Trophoblast cell (in vitro differentiated cells and primary cell): ENCODE measurements at regions not wholly inside any gene's neighbourhood (a gene's known extent, or its start where the extent isn't known, plus 50 kb on each side); places are given as distances from the start of the nearest gene placed in this dataset.
"Not testable (repeated sequence)": the region's sequence is repeated elsewhere in the genome, so short reads cannot be mapped to it uniquely, and the experiment has no call there.

Experiments
- DNase-seq, 2 donors: peaks; one replicate each; pipeline ENCODE4 v3.0.0-alpha.2; 2016
- H2AFZ ChIP-seq: 2 replicates; pipeline ENCODE4 v1.6.1; 2013; ENCODE audit warnings: low read length, moderate library complexity, mild to moderate bottlenecking; ENCODE audit not compliant: insufficient read depth, poor library complexity
- H2AK5ac ChIP-seq: 2 replicates; pipeline ENCODE4 v1.6.1; 2013; ENCODE audit warnings: mild to moderate bottlenecking, low read length
- H2BK120ac ChIP-seq: 2 replicates; pipeline ENCODE4 v1.6.1; 2013; ENCODE audit warnings: low read length, mild to moderate bottlenecking, moderate library complexity; ENCODE audit not compliant: insufficient read depth, poor library complexity
- H2BK12ac ChIP-seq: 2 replicates; pipeline ENCODE4 v1.6.1; 2013; ENCODE audit warnings: mild to moderate bottlenecking, low read length, moderate library complexity
- H2BK5ac ChIP-seq: 2 replicates; pipeline ENCODE4 v1.6.1; 2013; ENCODE audit warnings: low read length, low read depth, moderate library complexity, mild to moderate bottlenecking; ENCODE audit not compliant: poor library complexity
- H3K14ac ChIP-seq: 2 replicates; pipeline ENCODE4 v1.6.1; 2013; ENCODE audit warnings: mild to moderate bottlenecking, low read length
- H3K18ac ChIP-seq: 2 replicates; pipeline ENCODE4 v1.6.1; 2013; ENCODE audit warnings: mild to moderate bottlenecking, low read length
- H3K23ac ChIP-seq: 2 replicates; pipeline ENCODE4 v1.6.1; 2013; ENCODE audit warnings: low read length
- H3K27ac ChIP-seq: 2 replicates; pipeline ENCODE4 v1.5.1; 2013; ENCODE audit warnings: low read depth, mild to moderate bottlenecking, inconsistent platforms, low read length, moderate library complexity
- H3K27me3 ChIP-seq: 2 replicates; pipeline ENCODE4 v1.6.1; 2013; ENCODE audit warnings: inconsistent platforms, mild to moderate bottlenecking, low read length, moderate library complexity; ENCODE audit not compliant: insufficient read depth
- H3K36me3 ChIP-seq, 2 experiments: 1 replicate in 1 of 2; 2 replicates in 1 of 2; pipeline ENCODE4 v1.6.1; 2013; ENCODE audit warnings: low read length in 2 of 2, mild to moderate bottlenecking in 2 of 2, moderate library complexity in 1 of 2; ENCODE audit not compliant: insufficient read depth in 2 of 2, control insufficient read depth in 1 of 2
- H3K4ac ChIP-seq: 2 replicates; pipeline ENCODE4 v1.6.1; 2013; ENCODE audit warnings: low read depth, mild to moderate bottlenecking, low read length, moderate library complexity
- H3K4me1 ChIP-seq, 2 experiments: 1 replicate in 1 of 2; 2 replicates in 1 of 2; pipeline ENCODE4 v1.6.1; 2013; ENCODE audit warnings: low read length in 2 of 2, mild to moderate bottlenecking in 2 of 2, moderate library complexity in 1 of 2; ENCODE audit not compliant: insufficient read depth in 2 of 2, control insufficient read depth in 1 of 2
- H3K4me2 ChIP-seq: 2 replicates; pipeline ENCODE4 v1.6.1; 2013; ENCODE audit warnings: inconsistent platforms, mild to moderate bottlenecking, low read length, moderate library complexity
- H3K4me3 ChIP-seq: 2 replicates; pipeline ENCODE4 v1.5.1; 2013; ENCODE audit warnings: mild to moderate bottlenecking, low read depth, low read length, inconsistent platforms
- H3K79me1 ChIP-seq: one replicate; pipeline ENCODE4 v1.6.1; 2013; ENCODE audit warnings: low read length
- H3K79me2 ChIP-seq: 2 replicates; pipeline ENCODE4 v1.6.1; 2013; ENCODE audit warnings: low read length, mild to moderate bottlenecking; ENCODE audit not compliant: control insufficient read depth, insufficient read depth, poor library complexity
- H3K9ac ChIP-seq: 2 replicates; pipeline ENCODE4 v1.6.1; 2013; ENCODE audit warnings: mild to moderate bottlenecking, low read length
- H3K9me3 ChIP-seq: 2 replicates; pipeline ENCODE4 v1.6.1; 2013; ENCODE audit warnings: low read depth, mild to moderate bottlenecking, control low read depth, inconsistent platforms, low read length; ENCODE audit not compliant: insufficient read depth
- H4K12ac ChIP-seq: 2 replicates; pipeline ENCODE4 v1.6.1; 2013; ENCODE audit warnings: low read depth, mild to moderate bottlenecking, low read length, moderate library complexity
- H4K8ac ChIP-seq: 2 replicates; pipeline ENCODE4 v1.6.1; 2013; ENCODE audit warnings: low read depth, mild to moderate bottlenecking, low read length, moderate library complexity
- H4K91ac ChIP-seq: one replicate; pipeline ENCODE4 v1.6.1; 2013; ENCODE audit warnings: low read depth, mild to moderate bottlenecking, low read length, moderate library complexity
- WGBS: extraction: QIAGEN DNeasy Blood & Tissue Kit; methylation state at CpG from one replicate; pipeline ENCODE4 v1.1.7; 2013; ENCODE audit warnings: missing lambda C conversion rate; ENCODE audit not compliant: insufficient read length, insufficient coverage; ENCODE audit errors: extremely low coverage; 5-methylcytosine and 5-hydroxymethylcytosine counted together

DNA sequence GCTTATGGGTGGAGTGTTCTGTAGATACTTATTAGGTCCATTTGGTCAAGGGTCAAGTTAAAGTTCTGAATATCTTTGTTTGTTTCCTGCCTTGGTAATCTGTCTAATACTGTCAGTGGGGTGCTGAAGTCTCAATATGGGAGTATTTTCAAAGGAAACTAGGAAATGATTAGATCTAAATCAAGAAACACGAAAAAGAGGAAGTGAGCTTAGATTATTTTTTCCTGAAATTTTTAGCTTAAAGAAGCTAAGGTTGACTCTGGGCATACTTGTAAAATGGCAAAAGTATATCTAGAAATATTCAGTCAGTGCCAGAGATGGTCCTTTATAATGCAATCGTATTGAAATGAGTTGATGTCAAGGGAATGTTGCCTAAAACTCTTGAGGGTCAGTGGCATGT is 313.5 kb downstream of the ICE1 start:
- H2AK5ac ChIP-seq, result no peak overlapping the region
- no CpG with 5 or more reads among the region's 2 CpGs for WGBS
- DNase-seq, result no peak

DNA sequence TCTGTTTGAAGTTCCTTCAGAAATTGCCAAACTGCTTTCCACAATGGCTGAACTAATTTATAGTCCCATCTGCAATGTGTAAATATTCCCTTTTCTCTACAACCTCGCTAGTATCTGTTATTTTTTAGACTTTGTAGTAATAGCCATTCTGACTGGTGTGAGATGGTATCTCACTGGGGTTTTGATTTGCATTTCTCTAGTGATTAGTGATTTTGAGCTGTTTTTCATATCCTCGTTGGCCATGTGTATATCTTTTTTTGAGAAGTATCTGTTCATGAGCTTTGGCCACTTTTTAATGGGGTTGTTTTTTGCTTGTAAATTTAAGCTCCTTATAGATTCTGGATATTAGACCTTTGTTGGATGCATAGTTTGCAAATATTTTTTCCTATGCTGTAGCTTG is 310.6 kb downstream of the ICE1 start:
- H2BK120ac ChIP-seq, H2BK12ac ChIP-seq, H3K36me3 ChIP-seq, H3K9me3 ChIP-seq, H3K9ac ChIP-seq, H2AK5ac ChIP-seq, H3K27ac ChIP-seq, H3K4me3 ChIP-seq, H2AFZ ChIP-seq, H3K14ac ChIP-seq, H3K23ac ChIP-seq, H3K27me3 ChIP-seq, H3K79me2 ChIP-seq, H3K4me2 ChIP-seq, DNase-seq, H4K12ac ChIP-seq, H3K79me1 ChIP-seq, H2BK5ac ChIP-seq, H4K8ac ChIP-seq, H3K18ac ChIP-seq, H4K91ac ChIP-seq, H3K4me1 ChIP-seq, H3K4ac ChIP-seq: not testable (repeated sequence)
- WGBS, result no CpG with 5 or more reads among the region's 2 CpGs

More for the DNA sequence above, 313.5 kb downstream of the ICE1 start:
- Histone ChIP-seq H2BK12ac (no peak overlapping the region), H3K36me3 (no peaks in the 10 kb centered on the region), H3K4me1 (no peaks in the 10 kb centered on the region), H3K4me3 (no peak overlapping the region), H3K27me3 (no peaks in the 10 kb centered on the region), H3K14ac (no peak overlapping the region), H4K91ac (no peak overlapping the region), H3K9ac (no peak overlapping the region), H4K12ac (no peak overlapping the region), H3K23ac (no peak overlapping the region), H4K8ac (no peak overlapping the region), H3K18ac (no peak overlapping the region), H3K4ac (no peak overlapping the region), H3K27ac (no peak overlapping the region), H3K79me1 (no peaks in the 10 kb centered on the region), H3K79me2 (no peaks in the 10 kb centered on the region), H2AFZ (no peak overlapping the region), H3K9me3 (no peaks in the 10 kb centered on the region), H2BK5ac (no peak overlapping the region), H3K4me2 (no peak overlapping the region), H2BK120ac (no peak overlapping the region)

DNA sequence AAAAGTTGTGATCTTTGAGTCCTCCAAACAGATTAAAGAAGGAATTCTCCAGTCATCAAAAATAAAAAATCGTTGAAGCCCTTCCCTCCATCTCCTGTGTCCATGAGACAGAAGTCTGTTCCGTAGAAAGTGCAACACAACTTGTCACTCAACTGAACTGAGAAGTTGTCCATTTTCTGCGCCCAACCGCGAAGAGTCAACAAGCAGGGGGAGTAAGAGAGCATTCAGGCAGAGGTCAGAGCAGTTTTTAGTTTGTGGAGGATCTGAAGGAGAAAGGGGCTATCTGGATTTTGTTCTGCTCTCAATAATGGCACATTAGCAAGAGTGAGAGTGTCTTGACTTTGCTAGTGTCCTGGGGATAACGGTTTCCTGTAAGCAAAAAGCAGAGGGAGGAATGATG is 303.9 kb downstream of the ICE1 start:
- Histone ChIP-seq H3K27me3 (no peaks in the 10 kb centered on the region), H2BK5ac (no peak overlapping the region), H2BK120ac (no peak overlapping the region), H4K91ac (no peak overlapping the region), H3K4me2 (no peak overlapping the region), H3K4ac (no peak overlapping the region), H3K23ac (no peak overlapping the region), H2AK5ac (no peak overlapping the region), H4K12ac (no peak overlapping the region), H3K79me1 (no peaks in the 10 kb centered on the region), H3K36me3 (no peaks in the 10 kb centered on the region), H3K14ac (no peak overlapping the region), H3K79me2 (no peaks in the 10 kb centered on the region), H3K9ac (no peak overlapping the region), H4K8ac (no peak overlapping the region), H3K4me1 (no peaks in the 10 kb centered on the region), H2AFZ (no peak overlapping the region), H2BK12ac (no peak overlapping the region), H3K4me3 (no peak overlapping the region), H3K27ac (no peak overlapping the region), H3K18ac (no peak overlapping the region), H3K9me3 (no peaks in the 10 kb centered on the region)
- WGBS, result no CpG with 5 or more reads among the region's 6 CpGs
- DNase-seq, result no peak

DNA sequence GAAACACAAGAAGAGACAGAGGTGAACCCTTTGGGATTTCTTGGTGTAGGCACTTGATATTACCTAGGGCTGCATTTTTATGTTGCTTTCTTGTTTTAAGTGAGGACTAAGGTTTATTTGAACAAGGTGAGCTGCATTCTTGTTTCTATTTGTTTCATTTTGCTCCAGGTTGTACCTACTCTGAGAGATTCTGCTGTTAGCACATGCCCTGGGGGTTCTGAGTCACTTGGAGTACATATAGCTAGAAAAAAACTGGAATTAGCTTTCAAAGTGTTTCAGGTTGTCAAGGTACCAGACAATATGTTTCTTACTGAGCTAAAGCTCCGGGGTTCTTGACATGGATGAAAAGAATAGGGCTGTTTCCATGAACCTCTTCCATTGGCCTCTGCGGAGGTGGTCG is 299.4 kb downstream of the ICE1 start:
- no peaks in the 10 kb centered on the region for H3K36me3 ChIP-seq
- H3K14ac ChIP-seq, result no peak overlapping the region
- H3K9ac ChIP-seq, result no peak overlapping the region
- no peak overlapping the region for H3K4me2 ChIP-seq
- no peak overlapping the region for H3K4me3 ChIP-seq
- H3K18ac ChIP-seq, result no peak overlapping the region
- no peak overlapping the region for H4K12ac ChIP-seq
- H2AK5ac ChIP-seq, result no peak overlapping the region
- no peak overlapping the region for H2BK120ac ChIP-seq
- H3K4me1 ChIP-seq, result no peaks in the 10 kb centered on the region
- H3K27ac ChIP-seq, result no peak overlapping the region
- peak; percentile 73 to 88 for DNase-seq
- no peak overlapping the region for H2BK5ac ChIP-seq
- H3K79me1 ChIP-seq, result no peaks in the 10 kb centered on the region
- H4K91ac ChIP-seq, result no peak overlapping the region
- no peaks in the 10 kb centered on the region for H3K9me3 ChIP-seq
- H4K8ac ChIP-seq, result no peak overlapping the region
- no CpG with 5 or more reads among the region's 3 CpGs for WGBS
- no peak overlapping the region for H3K4ac ChIP-seq
- H3K79me2 ChIP-seq, result no peaks in the 10 kb centered on the region
- H2AFZ ChIP-seq, result no peak overlapping the region
- H3K27me3 ChIP-seq, result no peaks in the 10 kb centered on the region
- no peak overlapping the region for H3K23ac ChIP-seq
- no peak overlapping the region for H2BK12ac ChIP-seq
